ENCODE measurements at regions not wholly inside any gene's neighbourhood (a gene's known extent, or its start where the extent isn't known, plus 50 kb on each side); places are given as distances from the start of the nearest gene placed in this dataset.

GRCh38 chr15:73001840-73002239, 50.4 kb upstream of the NEO1 start:
- TF ChIP-seq POLR2A (IDR thresholded peaks at IDR 0.05; ENCODE audit: extremely low read depth, insufficient read length) (no peak), CTCF (IDR thresholded peaks at IDR 0.05; ENCODE audit: low read depth, low read length) (no peak)
- DNase-seq (ENCODE audit: low read depth): no peak

GRCh38 chr15:73000293-73000692, 52.0 kb upstream of the NEO1 start:
- no peak for TF ChIP-seq CTCF (IDR thresholded peaks at IDR 0.05; ENCODE audit: low read depth, low read length)
- TF ChIP-seq MAX (IDR thresholded peaks at IDR 0.05; ENCODE audit: low read depth, low read length): no peak
- TF ChIP-seq MYC (IDR thresholded peaks at IDR 0.05; ENCODE audit: low read depth, low read length): no peak
- TF ChIP-seq POLR2A (IDR thresholded peaks at IDR 0.05; ENCODE audit: extremely low read depth, insufficient read length): no peak
- no peak for DNase-seq (ENCODE audit: low read depth)
- no peak overlapping the region for H3K4me3 ChIP-seq (ENCODE audit: low read depth, low read length)

More at GRCh38 chr15:73001840-73002239, 50.4 kb upstream of the NEO1 start:
- no peak overlapping the region for H3K4me3 ChIP-seq (ENCODE audit: low read depth, low read length)

- TF ChIP-seq POLR2A (IDR thresholded peaks at IDR 0.05; ENCODE audit: extremely low read depth, insufficient read length) (no peak), MYC (IDR thresholded peaks at IDR 0.05; ENCODE audit: low read depth, low read length) (no peak), CTCF (IDR thresholded peaks at IDR 0.05; ENCODE audit: low read depth, low read length) (no peak), MAX (IDR thresholded peaks at IDR 0.05; ENCODE audit: low read depth, low read length) (no peak)
- DNase-seq (ENCODE audit: low read depth): no peak
- H3K4me3 ChIP-seq (ENCODE audit: low read depth, low read length): no peak overlapping the region
Observed at GRCh38 chr15:72999586-72999985, 52.7 kb upstream of the NEO1 start.

- no peak overlapping the region for H3K4me3 ChIP-seq (ENCODE audit: low read depth, low read length)
- no peak for DNase-seq (ENCODE audit: low read depth)
- TF ChIP-seq CTCF (IDR thresholded peaks at IDR 0.05; ENCODE audit: low read depth, low read length) (no peak), MAX (IDR thresholded peaks at IDR 0.05; ENCODE audit: low read depth, low read length) (no peak), POLR2A (IDR thresholded peaks at IDR 0.05; ENCODE audit: extremely low read depth, insufficient read length) (no peak)
Observed at GRCh38 chr15:72998681-72999466, 53.4 kb upstream of the NEO1 start.

GRCh38 chr15:72998226-72998625, 54.0 kb upstream of the NEO1 start:
- H3K4me3 ChIP-seq (ENCODE audit: low read depth, low read length): no peak overlapping the region
- no peak for DNase-seq (ENCODE audit: low read depth)
- TF ChIP-seq MAX (IDR thresholded peaks at IDR 0.05; ENCODE audit: low read depth, low read length): no peak
- TF ChIP-seq POLR2A (IDR thresholded peaks at IDR 0.05; ENCODE audit: extremely low read depth, insufficient read length): no peak
- no peak for TF ChIP-seq CTCF (IDR thresholded peaks at IDR 0.05; ENCODE audit: low read depth, low read length)
- TF ChIP-seq MYC (IDR thresholded peaks at IDR 0.05; ENCODE audit: low read depth, low read length): no peak

GRCh38 chr15:72995849-72996248, 56.4 kb upstream of the NEO1 start:
- no peak for TF ChIP-seq CTCF (IDR thresholded peaks at IDR 0.05; ENCODE audit: low read depth, low read length)
- no peak for TF ChIP-seq MAX (IDR thresholded peaks at IDR 0.05; ENCODE audit: low read depth, low read length)
- TF ChIP-seq POLR2A (IDR thresholded peaks at IDR 0.05; ENCODE audit: extremely low read depth, insufficient read length): no peak
- no peak for TF ChIP-seq MYC (IDR thresholded peaks at IDR 0.05; ENCODE audit: low read depth, low read length)
- DNase-seq (ENCODE audit: low read depth): no peak
- no peak overlapping the region for H3K4me3 ChIP-seq (ENCODE audit: low read depth, low read length)
